ENCODE measurements at regions not wholly inside any gene's neighbourhood (a gene's known extent, or its start where the extent isn't known, plus 50 kb on each side); places are given as distances from the start of the nearest gene placed in this dataset.

GRCh38 chr11:87391496-87391895 is 353.8 kb downstream of the TMEM135 start:
- in situ Hi-C loops (cut with MboI; ENCODE audit: low sequenced_read_pairs), result no loop called here

GRCh38 chr11:87384078-87384729 is 346.5 kb downstream of the TMEM135 start:
- in situ Hi-C loops (cut with MboI; ENCODE audit: low sequenced_read_pairs), result no loop called here

DNA sequence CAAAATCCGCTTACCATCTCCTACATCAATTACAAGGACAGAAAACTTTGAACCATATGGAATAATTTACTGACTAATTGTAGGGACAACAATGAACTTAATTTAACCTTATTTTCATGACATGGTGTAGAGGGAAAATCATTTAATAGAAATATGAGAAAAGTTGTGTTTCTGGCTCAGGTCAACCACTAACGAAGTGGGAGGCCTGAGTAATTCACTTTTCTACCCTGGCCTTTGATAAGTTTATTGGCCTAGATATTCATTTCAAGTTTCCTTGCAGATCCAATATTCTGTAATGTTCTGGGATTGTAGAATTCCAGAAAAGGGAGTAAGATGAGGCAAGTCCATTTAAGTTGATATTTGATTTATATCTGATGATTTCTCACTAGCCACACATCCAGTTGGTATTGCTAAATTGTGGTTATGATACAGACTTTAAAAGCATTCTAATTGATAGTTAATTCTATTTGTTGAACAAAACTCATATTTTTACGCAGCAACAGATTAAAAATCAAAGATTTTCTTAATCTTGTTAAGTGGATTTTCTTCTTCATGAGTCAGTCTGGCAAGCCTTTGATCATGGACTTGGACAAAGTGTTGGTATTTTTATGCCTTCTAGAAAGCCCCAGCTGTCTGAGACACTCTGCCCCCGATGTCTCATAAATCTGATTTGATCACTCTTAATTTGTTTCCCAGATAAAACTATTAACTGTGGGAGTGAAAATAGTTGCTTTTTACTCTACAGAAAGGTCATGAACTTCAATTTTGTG is 336.5 kb downstream of the TMEM135 start:
- in situ Hi-C loops (cut with MboI; ENCODE audit: low sequenced_read_pairs), result no loop called here

Data from HL-60/S4 treated with retinoic acid at 250 ng/mL for 4 days and 3 days (cell line).